ENCODE measurements at regions not wholly inside any gene's neighbourhood (a gene's known extent, or its start where the extent isn't known, plus 50 kb on each side); places are given as distances from the start of the nearest gene placed in this dataset.

DNA sequence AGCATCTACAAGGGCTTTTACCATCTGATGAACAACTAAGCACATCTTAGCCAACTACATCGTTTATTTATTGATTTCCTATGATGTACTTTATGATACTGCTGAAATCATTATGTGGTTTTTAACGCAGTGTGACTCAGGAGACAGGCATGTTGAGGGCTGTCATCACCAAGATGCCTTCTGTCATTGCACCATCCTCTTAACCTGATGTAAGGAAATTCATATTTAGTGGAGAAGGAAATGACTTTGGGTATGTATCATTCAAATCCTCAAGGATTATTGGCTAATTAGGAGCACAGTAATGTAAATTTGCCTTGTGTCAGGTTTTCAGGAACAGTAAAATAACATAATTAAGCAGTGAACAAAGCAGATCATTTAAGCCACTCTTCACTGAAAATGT, 138.5 kb upstream of the MGMT start:
- Histone ChIP-seq H3K9ac (ENCODE audit: low read depth, low read length) (no peak overlapping the region), H2AFZ (ENCODE audit: low read depth, low read length) (no peak overlapping the region), H3K9me3 (ENCODE audit: insufficient read depth, low read length, severe bottlenecking) (no peaks in the 10 kb centered on the region), H3K4me2 (ENCODE audit: insufficient read depth, low read length) (no peak overlapping the region), H4K20me1 (ENCODE audit: insufficient read depth, low read length) (no peaks in the 10 kb centered on the region), H3K27me3 (ENCODE audit: insufficient read depth, low read length, poor library complexity) (no peaks in the 10 kb centered on the region), H3K36me3 (ENCODE audit: insufficient read depth, low read length) (no peaks in the 10 kb centered on the region), H3K27ac (ENCODE audit: low read length) (no peak overlapping the region), H3K4me1 (ENCODE audit: insufficient read depth, low read length) (peaks cover 6% of the 10 kb centered on the region), H3K79me2 (ENCODE audit: insufficient read depth, low read length) (no peaks in the 10 kb centered on the region), H3K4me3 (ENCODE audit: low read depth in 1 of 2, low read length in 2 of 2) (no peak overlapping the region)
- DNase-seq (no peak), ATAC-seq (ENCODE audit: insufficient read depth, low read depth) (no peak)
- no peak for TF ChIP-seq EZH2 (IDR thresholded peaks at IDR 0.05; ENCODE audit: borderline replicate concordance, low read depth, low read length, severe bottlenecking)
- TF ChIP-seq, protein P1, sequence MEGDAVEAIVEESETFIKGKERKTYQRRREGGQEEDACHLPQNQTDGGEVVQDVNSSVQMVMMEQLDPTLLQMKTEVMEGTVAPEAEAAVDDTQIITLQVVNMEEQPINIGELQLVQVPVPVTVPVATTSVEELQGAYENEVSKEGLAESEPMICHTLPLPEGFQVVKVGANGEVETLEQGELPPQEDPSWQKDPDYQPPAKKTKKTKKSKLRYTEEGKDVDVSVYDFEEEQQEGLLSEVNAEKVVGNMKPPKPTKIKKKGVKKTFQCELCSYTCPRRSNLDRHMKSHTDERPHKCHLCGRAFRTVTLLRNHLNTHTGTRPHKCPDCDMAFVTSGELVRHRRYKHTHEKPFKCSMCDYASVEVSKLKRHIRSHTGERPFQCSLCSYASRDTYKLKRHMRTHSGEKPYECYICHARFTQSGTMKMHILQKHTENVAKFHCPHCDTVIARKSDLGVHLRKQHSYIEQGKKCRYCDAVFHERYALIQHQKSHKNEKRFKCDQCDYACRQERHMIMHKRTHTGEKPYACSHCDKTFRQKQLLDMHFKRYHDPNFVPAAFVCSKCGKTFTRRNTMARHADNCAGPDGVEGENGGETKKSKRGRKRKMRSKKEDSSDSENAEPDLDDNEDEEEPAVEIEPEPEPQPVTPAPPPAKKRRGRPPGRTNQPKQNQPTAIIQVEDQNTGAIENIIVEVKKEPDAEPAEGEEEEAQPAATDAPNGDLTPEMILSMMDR (IDR thresholded peaks at IDR 0.05; ENCODE audit: borderline replicate concordance, extremely low read depth, low read length, poor library complexity, severe bottlenecking), result no peak

DNA sequence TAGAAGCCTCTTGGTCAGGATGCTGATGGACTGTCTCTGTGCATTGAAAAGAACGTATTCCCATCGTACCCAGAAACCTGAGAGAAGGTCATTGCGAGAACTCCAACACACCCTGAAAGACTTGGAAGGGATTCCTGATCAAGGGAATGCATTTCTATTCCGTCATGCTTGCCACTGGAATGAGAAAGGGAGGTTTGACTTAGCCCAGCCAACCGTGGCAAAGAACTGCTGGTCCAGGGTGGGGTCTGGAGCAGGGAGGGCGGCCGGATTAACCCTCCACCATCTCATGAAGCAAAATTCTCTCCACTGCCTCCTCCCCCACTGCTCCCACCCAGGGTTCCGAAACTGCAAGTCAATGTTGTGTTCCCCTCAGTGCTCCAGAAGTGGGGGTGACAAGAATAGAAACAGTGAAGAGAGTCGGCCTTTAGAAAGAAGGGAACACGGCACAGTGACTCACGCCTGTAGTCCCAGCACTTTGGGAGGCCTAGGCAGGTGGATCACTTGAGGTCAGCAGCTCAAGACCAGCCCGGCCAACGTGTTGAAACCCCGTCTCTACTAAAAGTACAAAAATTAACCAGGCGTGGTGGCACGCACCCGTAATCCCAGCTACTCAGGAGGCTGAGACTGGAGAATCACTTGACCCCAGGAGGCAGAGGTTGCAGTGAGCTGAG, 137.5 kb upstream of the MGMT start:
- H3K9me3 ChIP-seq (ENCODE audit: insufficient read depth, low read length, severe bottlenecking), result no peaks in the 10 kb centered on the region
- no peak overlapping the region for H3K4me3 ChIP-seq (ENCODE audit: low read depth in 1 of 2, low read length in 2 of 2)
- H3K27ac ChIP-seq (ENCODE audit: low read length), result no peak overlapping the region
- DNase-seq (no peak), ATAC-seq (ENCODE audit: insufficient read depth, low read depth) (no peak)
- no peaks in the 10 kb centered on the region for H4K20me1 ChIP-seq (ENCODE audit: insufficient read depth, low read length)
- H2AFZ ChIP-seq (ENCODE audit: low read depth, low read length), result no peak overlapping the region; the same call in 1 of the 2 replicates
- H3K36me3 ChIP-seq (ENCODE audit: insufficient read depth, low read length), result no peaks in the 10 kb centered on the region
- H3K79me2 ChIP-seq (ENCODE audit: insufficient read depth, low read length), result no peaks in the 10 kb centered on the region
- H3K4me2 ChIP-seq (ENCODE audit: insufficient read depth, low read length), result no peak overlapping the region
- no peaks in the 10 kb centered on the region for H3K27me3 ChIP-seq (ENCODE audit: insufficient read depth, low read length, poor library complexity)
- TF ChIP-seq, protein P1 (IDR thresholded peaks at IDR 0.05; ENCODE audit: borderline replicate concordance, extremely low read depth, low read length, poor library complexity, severe bottlenecking), result no peak
- no peak for TF ChIP-seq EZH2 (IDR thresholded peaks at IDR 0.05; ENCODE audit: borderline replicate concordance, low read depth, low read length, severe bottlenecking)
- H3K9ac ChIP-seq (ENCODE audit: low read depth, low read length), result no peak overlapping the region
- H3K4me1 ChIP-seq (ENCODE audit: insufficient read depth, low read length), result peaks cover 6% of the 10 kb centered on the region

DNA sequence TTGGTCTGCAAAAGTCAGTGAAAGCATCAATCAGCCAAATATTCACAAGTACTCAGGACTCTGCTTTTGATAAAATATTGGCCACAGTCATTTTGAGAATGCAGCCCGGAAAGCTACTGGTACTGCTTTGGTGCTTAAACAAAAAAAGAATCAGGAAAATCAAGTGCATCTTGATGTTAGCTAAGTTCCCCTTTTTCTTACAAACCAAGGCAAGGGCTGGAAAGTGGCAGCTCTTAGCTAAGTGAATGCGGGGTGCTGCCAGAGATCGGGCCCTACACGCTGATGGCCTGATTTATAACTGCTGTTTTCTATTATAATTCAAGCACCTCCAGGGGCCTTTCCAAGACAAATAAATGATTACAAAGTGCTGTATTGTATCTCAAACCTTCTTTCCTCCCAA, 136.8 kb upstream of the MGMT start:
- H3K79me2 ChIP-seq (ENCODE audit: insufficient read depth, low read length), result no peaks in the 10 kb centered on the region
- no peaks in the 10 kb centered on the region for H3K36me3 ChIP-seq (ENCODE audit: insufficient read depth, low read length)
- no peaks in the 10 kb centered on the region for H4K20me1 ChIP-seq (ENCODE audit: insufficient read depth, low read length)
- H3K9me3 ChIP-seq (ENCODE audit: insufficient read depth, low read length, severe bottlenecking), result no peaks in the 10 kb centered on the region
- ATAC-seq (ENCODE audit: insufficient read depth, low read depth) (no peak), DNase-seq (no peak)
- H3K9ac ChIP-seq (ENCODE audit: low read depth, low read length), result no peak overlapping the region
- H3K4me1 ChIP-seq (ENCODE audit: insufficient read depth, low read length), result peaks cover 6% of the 10 kb centered on the region
- no peak for TF ChIP-seq EZH2 (IDR thresholded peaks at IDR 0.05; ENCODE audit: borderline replicate concordance, low read depth, low read length, severe bottlenecking)
- TF ChIP-seq, protein P1 (IDR thresholded peaks at IDR 0.05; ENCODE audit: borderline replicate concordance, extremely low read depth, low read length, poor library complexity, severe bottlenecking), result no peak
- H3K4me3 ChIP-seq (ENCODE audit: low read depth in 1 of 2, low read length in 2 of 2), result no peak overlapping the region
- H3K27me3 ChIP-seq (ENCODE audit: insufficient read depth, low read length, poor library complexity), result no peaks in the 10 kb centered on the region
- H3K4me2 ChIP-seq (ENCODE audit: insufficient read depth, low read length), result no peak overlapping the region
- H3K27ac ChIP-seq (ENCODE audit: low read length), result no peak overlapping the region
- no peak overlapping the region for H2AFZ ChIP-seq (ENCODE audit: low read depth, low read length)
